OCI-LY1 (cell line): ENCODE measurements at regions not wholly inside any gene's neighbourhood (a gene's known extent, or its start where the extent isn't known, plus 50 kb on each side); places are given as distances from the start of the nearest gene placed in this dataset.

Experiments
- EZH2 ChIP-seq: fragments of 200-600 bp; sonication (generic), shearing (Covaris generic); IDR thresholded peaks from 2 replicates; pipeline ENCODE4 v1.8.0; 2017; ENCODE audit warnings: borderline replicate concordance, mixed run types, mild to moderate bottlenecking, antibody characterized with exemption, low read length, moderate library complexity, mixed read lengths
- TF ChIP-seq, protein P1 (sequence below): fragments of 200-600 bp; sonication (generic), shearing (Covaris generic); IDR thresholded peaks from 2 replicates; pipeline ENCODE4 v1.5.1; 2017; ENCODE audit warnings: mild to moderate bottlenecking, antibody characterized with exemption, low read length, moderate library complexity, mixed read lengths

GRCh38 chr10:28432210-28432676 is 100.7 kb upstream of the WAC start:
- TF ChIP-seq, protein P1, sequence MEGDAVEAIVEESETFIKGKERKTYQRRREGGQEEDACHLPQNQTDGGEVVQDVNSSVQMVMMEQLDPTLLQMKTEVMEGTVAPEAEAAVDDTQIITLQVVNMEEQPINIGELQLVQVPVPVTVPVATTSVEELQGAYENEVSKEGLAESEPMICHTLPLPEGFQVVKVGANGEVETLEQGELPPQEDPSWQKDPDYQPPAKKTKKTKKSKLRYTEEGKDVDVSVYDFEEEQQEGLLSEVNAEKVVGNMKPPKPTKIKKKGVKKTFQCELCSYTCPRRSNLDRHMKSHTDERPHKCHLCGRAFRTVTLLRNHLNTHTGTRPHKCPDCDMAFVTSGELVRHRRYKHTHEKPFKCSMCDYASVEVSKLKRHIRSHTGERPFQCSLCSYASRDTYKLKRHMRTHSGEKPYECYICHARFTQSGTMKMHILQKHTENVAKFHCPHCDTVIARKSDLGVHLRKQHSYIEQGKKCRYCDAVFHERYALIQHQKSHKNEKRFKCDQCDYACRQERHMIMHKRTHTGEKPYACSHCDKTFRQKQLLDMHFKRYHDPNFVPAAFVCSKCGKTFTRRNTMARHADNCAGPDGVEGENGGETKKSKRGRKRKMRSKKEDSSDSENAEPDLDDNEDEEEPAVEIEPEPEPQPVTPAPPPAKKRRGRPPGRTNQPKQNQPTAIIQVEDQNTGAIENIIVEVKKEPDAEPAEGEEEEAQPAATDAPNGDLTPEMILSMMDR, result peak; percentile 75
- TF ChIP-seq EZH2, result no peak
